Skeletal muscle tissue (tissue), 3 donors: ENCODE measurements at regions not wholly inside any gene's neighbourhood (a gene's known extent, or its start where the extent isn't known, plus 50 kb on each side); places are given as distances from the start of the nearest gene placed in this dataset.
"Not testable (repeated sequence)": the region's sequence is repeated elsewhere in the genome, so short reads cannot be mapped to it uniquely, and the experiment has no call there.

Source experiments
- H3K27ac ChIP-seq: one replicate; pipeline ENCODE4 v1.7.0; 2013; ENCODE audit warnings: mild to moderate bottlenecking, low read depth, low read length, inconsistent platforms
- H3K27me3 ChIP-seq, 3 donors: one replicate each; pipeline ENCODE4 v1.7.0; 2013; ENCODE audit warnings: low read length in 3 of 3; ENCODE audit not compliant: control insufficient read depth in 3 of 3, insufficient read depth in 3 of 3
- H3K36me3 ChIP-seq, 3 donors: one replicate each; pipeline ENCODE4 v1.7.0; 2013; ENCODE audit warnings: low read length in 3 of 3; ENCODE audit not compliant: control insufficient read depth in 3 of 3, insufficient read depth in 3 of 3
- H3K4me1 ChIP-seq, 3 donors: one replicate each; pipeline ENCODE4 v1.7.0; 2013; ENCODE audit warnings: low read length in 3 of 3, mild to moderate bottlenecking in 3 of 3; ENCODE audit not compliant: control insufficient read depth in 3 of 3, insufficient read depth in 3 of 3
- H3K4me3 ChIP-seq, 3 donors: one replicate each; pipeline ENCODE4 v1.7.0; 2013; ENCODE audit warnings: low read length in 3 of 3
- H3K9ac ChIP-seq, 3 donors: one replicate each; pipeline ENCODE4 v1.7.0; 2013; ENCODE audit warnings: low read length in 3 of 3, mild to moderate bottlenecking in 3 of 3, moderate library complexity in 2 of 3, low read depth in 1 of 3
- H3K9me3 ChIP-seq, 3 donors: one replicate each; pipeline ENCODE4 v1.7.0; 2013; ENCODE audit warnings: low read length in 3 of 3; ENCODE audit not compliant: control insufficient read depth in 3 of 3
- donor health status: Osteomylitis.

DNA sequence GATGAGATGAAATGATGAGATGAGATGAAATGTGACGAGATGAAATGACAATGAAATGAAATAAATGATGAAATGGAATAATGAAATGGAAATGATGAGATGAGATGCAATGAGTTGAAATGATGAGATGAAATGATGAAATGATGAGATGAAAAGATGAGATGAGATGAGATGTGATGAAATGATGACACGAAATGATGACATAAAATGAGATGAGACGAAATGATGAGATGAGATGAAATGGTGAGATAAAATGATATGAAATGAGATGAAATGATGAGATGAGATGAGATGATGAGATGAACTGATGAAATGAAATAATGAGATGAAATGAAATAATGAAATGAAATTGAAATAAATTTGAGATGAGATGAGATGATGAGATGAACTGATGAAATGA is 232.2 kb downstream of the GOLGA6L6 start:
- not testable (repeated sequence) for H3K27me3 ChIP-seq, H3K27ac ChIP-seq, H3K4me1 ChIP-seq, H3K9me3 ChIP-seq, H3K4me3 ChIP-seq, H3K36me3 ChIP-seq, H3K9ac ChIP-seq

DNA sequence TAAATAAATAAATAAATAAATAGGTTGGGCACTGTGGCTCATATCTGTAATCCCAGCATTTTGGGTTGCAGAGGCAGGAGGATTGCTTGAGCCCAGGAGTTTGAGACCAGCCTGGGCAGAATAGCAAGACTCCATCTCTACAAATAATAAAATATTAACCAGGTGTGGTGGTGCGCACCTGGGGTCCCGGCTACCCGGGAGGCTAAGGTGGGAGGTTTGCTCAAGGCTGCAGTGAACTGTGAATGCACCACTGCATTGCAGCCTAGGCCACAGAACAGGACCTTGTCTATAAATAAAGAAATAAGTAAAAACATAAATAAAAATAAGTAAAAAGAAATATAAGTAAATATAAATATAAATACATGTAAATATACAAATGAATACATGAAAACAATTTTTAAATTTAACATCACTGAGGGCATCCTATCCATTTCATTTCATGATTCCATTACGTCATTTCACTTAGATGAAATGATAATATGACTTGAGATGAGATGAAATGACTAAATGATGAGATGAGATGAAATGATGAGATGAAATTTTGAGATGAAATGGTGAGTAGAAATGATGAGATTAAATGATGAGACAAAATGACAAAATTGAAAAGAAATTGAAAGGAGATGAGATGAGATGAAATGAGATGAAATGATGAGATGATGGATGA is 233.4 kb downstream of the GOLGA6L6 start:
- not testable (repeated sequence) for H3K27ac ChIP-seq, H3K4me3 ChIP-seq, H3K9me3 ChIP-seq, H3K27me3 ChIP-seq, H3K4me1 ChIP-seq, H3K36me3 ChIP-seq, H3K9ac ChIP-seq

DNA sequence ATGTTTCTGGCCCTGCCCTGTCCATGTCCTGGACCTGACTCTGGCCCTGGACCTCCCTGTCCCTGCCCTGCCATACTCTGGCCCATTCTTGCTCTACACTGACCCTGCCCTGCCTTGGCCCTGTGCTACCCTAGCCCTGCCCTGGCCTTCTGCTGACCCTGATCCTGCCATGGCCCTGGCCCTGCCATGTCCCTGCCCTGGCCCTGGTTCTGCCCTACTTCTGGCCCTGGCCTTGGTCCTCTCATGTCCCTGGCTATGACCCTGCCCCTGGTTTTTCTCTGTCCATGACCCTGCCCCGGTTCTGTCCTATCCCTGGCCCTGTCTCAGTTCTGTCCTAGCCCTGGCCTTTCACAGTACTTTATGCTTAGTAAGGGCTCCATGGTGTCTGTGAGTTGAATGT is 234.5 kb downstream of the GOLGA6L6 start:
- H3K27me3 ChIP-seq, H3K9ac ChIP-seq, H3K4me1 ChIP-seq, H3K27ac ChIP-seq, H3K9me3 ChIP-seq, H3K4me3 ChIP-seq, H3K36me3 ChIP-seq: not testable (repeated sequence)

DNA sequence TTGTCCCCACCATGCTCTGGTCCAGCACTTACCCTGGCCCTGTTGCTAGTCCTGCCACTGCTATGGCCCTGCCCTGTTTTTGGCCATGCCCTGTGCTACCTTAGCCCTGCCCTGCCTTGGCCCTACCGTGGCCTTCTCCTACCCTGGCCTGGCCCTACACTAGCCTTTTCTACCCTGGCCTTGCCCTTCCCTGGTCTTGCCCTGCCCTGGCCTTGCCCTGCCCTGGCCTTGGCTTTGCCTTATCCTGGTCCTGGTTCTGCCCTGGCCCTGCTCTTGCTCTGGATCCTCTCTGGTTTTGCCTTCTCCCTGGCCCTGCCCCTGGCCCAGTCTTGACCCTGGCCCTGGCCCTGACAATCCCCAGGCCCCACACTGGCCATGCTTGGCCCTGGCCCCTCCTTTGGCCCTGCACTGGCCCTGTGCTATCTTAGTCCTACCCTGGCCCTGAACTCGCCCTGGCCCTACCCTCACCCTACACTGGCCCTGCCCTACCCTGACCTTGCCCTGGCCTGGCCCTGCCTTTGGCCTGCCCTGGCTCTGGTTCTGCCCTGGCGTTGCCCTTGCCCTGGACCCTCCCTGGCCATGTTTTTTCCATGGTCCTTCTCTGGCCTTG is 235.0 kb downstream of the GOLGA6L6 start:
- not testable (repeated sequence) for H3K4me1 ChIP-seq, H3K36me3 ChIP-seq, H3K4me3 ChIP-seq, H3K27ac ChIP-seq, H3K27me3 ChIP-seq, H3K9ac ChIP-seq, H3K9me3 ChIP-seq

DNA sequence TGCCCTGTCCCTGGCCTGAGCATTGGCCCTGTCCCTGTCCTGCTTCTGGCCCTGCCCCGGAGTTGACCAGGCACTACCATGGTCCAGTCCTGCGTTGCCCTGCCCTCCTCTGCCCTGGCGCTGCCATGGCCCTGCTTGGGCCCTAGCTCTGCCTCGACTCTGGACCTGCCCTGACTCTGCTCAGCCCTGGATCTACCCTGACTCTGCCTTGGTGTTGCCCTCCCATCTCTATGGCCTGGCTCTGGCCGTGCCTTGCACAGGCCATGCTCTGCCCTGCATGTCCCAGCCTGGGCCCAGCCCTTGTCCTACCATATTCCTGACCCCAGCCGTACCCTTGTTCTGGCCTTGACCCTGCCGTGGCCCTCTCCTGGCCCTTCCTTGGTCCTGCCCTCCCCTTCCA is 235.7 kb downstream of the GOLGA6L6 start:
- H3K9ac ChIP-seq, H3K4me1 ChIP-seq, H3K4me3 ChIP-seq, H3K36me3 ChIP-seq, H3K27me3 ChIP-seq, H3K9me3 ChIP-seq, H3K27ac ChIP-seq: not testable (repeated sequence)

DNA sequence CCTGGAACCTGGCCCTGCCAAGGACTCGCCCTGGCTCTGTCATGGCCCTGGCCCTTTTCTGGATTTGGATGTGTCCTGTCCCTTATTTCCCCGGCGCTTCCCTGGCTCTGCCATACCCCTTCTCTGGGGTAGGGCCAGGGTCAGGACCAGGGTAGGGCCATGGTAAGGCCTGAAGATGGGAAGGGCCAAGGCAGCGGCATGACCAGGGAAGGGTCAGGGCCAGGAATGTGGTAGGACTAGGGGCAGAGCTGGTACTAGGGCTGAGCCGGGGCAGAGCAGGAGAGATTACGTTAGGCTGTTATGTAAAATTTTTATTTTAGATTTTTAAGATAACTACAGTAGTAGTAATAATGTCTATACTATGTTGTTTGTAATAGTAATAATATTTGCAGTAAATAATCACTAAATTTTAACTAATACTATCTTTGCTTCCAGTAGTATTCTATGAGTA is 236.6 kb downstream of the GOLGA6L6 start:
- H3K9ac ChIP-seq, H3K4me1 ChIP-seq, H3K9me3 ChIP-seq, H3K36me3 ChIP-seq, H3K4me3 ChIP-seq, H3K27me3 ChIP-seq, H3K27ac ChIP-seq: not testable (repeated sequence)

DNA sequence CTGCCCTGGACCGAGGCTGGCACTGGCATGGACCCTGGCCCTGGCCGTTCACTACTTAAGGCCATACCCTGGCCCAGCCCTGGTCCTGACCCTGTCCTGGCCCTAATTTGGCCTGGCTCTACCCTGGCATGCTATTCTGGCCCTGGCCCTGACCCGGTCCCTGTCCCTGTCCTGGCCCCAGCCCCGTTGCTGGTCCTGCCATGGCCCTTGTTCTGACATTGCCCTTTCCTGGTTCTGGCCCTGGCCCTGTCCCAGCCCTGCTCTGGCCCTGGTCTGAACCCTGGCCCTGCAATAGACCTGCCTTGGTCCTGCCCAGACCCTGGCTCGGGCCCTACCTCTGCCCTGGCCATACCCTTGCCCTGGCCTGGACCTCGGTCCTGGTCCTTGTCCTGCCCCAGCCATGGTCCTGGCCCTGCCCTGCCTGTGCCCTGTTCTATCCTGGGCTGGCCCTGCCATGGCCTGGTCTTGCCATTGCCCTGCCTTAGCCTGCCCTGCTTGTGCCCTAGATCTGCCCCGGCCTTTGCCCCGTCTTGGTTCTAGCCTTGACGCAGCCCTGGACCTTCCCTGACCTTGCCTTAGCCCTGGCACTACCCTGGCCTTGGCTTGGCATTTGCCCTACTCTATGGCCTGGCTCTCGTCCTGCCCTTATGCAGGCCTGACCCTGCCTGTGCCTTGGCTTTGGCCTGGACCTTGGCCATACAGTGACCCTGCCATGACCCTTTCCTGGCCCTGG is 237.2 kb downstream of the GOLGA6L6 start:
- H3K4me3 ChIP-seq, H3K9me3 ChIP-seq, H3K36me3 ChIP-seq, H3K4me1 ChIP-seq, H3K27me3 ChIP-seq, H3K9ac ChIP-seq, H3K27ac ChIP-seq: not testable (repeated sequence)

DNA sequence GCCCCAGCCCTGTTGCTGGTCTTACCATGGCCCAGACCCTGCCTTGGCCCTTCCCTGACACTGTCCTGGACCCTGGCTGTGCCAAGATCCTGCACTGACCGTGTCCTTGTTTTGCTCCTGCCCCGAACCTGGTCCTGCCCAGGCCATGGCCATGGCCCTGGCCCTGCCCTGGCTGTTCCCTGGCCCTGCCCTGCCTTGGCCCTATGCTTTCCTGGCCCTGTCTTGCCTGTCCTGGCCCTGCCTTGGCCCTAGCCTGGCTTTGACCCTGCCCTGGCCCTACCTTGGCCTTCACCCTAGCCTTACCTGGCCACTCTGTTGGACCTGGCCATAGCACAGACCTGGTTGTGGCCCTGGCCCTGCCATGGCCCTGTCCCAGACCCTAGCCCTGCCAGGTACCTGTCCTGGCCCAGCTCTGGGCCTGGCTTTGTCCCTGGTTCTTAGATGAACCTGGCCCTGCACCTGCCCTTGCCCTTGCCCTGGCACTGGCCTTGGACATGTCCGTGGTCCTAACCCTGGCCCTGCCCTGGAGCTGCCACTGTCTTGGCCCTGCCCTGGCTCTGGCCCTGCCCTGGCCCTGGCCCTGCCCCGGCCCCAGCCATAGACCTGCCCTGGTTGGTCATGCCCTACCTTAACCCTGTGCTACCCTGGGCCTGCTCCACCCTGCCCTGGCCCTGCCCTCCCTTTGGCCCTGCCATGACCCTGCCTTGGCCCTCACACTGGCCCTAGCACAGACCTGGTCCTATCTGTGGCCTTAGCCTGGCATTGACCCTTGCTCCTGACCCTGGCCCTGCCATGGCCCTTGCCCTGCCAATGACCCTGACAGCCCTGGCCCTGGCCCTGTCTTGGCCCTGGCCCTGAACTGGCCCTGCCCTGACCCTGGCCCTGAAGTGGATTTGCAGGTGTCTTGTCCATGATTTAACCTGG is 238.1 kb downstream of the GOLGA6L6 start:
- not testable (repeated sequence) for H3K27ac ChIP-seq, H3K27me3 ChIP-seq, H3K9ac ChIP-seq, H3K4me3 ChIP-seq, H3K9me3 ChIP-seq, H3K36me3 ChIP-seq, H3K4me1 ChIP-seq

DNA sequence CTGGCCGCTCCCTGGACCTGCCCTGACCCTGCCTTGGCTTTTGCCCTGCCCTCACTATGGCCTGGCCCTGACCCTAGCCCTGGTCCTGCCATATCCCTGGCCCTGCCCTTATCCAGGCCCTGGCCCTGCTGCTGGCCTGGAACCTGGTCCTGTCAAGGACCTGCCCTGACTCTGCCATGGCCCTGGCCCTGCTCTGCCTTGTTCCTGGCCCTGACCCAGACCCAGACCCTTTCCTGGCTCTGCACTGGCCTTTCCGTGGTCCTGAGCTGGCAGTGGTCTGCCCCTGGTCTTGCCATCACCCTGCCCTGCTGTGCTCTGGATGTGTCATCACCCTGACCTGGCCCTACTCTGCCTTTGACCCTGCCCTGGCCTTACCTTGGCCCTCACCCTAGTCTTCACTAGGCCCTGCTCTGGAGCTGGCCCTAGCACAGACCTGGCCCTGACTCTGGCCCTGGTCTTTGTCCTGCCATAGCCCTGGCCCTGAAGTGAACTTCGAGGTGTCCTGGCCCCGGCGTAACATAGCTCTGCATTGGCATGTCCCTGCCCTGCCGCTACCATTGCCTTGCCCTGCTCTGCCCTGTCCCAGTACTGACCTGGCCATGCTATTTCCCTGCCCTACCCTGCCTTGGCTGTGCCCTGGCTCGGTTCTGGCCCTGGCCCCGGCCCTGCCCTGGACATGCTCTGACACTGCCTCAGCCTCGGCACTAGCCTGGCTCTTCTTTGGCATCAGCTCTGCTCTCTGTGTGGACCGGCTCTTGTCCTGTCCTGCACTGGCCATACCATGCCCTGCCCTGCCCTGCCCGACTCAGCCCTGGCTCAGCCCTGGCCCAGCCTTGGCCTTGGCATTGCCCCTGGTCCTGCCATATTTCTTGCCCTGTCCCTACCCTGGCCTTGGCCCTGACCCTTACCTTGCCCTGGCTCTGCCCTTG is 239.2 kb downstream of the GOLGA6L6 start:
- H3K4me1 ChIP-seq, H3K4me3 ChIP-seq, H3K27me3 ChIP-seq, H3K36me3 ChIP-seq, H3K27ac ChIP-seq, H3K9ac ChIP-seq, H3K9me3 ChIP-seq: not testable (repeated sequence)
